PC-3 (cell line): ENCODE measurements at regions not wholly inside any gene's neighbourhood (a gene's known extent, or its start where the extent isn't known, plus 50 kb on each side); places are given as distances from the start of the nearest gene placed in this dataset.

Source experiments
- CTCF ChIP-seq: fragments of 300-600 bp; sonication (generic); conservative IDR thresholded peaks from 2 replicates; pipeline ENCODE4 v1.5.1; 2017; ENCODE audit warnings: antibody characterized with exemption, low read depth, mild to moderate bottlenecking, low read length
- EZH2 ChIP-seq: fragments of 300-600 bp; sonication (generic); IDR thresholded peaks from one replicate; pipeline ENCODE4 v1.6.1; 2017; ENCODE audit warnings: antibody characterized with exemption, mild to moderate bottlenecking, low read length; ENCODE audit not compliant: unreplicated experiment
- EZH2phosphoT487 ChIP-seq: fragments of 300-600 bp; sonication (generic); IDR thresholded peaks from 2 replicates; pipeline ENCODE4 v1.6.1; 2018; ENCODE audit warnings: mild to moderate bottlenecking, antibody characterized with exemption, low read length, borderline replicate concordance

GRCh38 chr3:40679290-40679689, 154.5 kb downstream of the ZNF621 start:
- no peak for TF ChIP-seq CTCF
- no peak for TF ChIP-seq EZH2
- no peak for TF ChIP-seq EZH2phosphoT487
